ENCODE measurements at regions not wholly inside any gene's neighbourhood (a gene's known extent, or its start where the extent isn't known, plus 50 kb on each side); places are given as distances from the start of the nearest gene placed in this dataset.

DNA sequence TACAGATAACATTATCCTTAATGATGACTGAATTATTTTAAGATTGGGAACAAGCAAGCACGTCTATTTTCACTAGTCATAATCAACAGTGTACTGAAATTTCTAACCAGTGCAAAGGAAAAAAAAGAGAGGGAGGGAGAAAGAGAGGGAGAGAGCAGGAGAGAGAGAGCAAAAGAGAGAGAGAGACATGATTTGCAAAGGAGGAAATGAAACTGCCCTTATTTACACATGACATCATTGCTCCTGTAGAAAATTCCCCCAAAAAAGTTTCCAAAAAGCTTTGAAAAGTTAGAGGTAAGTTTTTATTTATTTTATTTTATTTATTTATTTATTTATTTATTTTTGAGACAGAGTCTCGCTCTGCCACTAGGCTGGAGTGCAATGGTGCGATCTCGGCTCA, 355.3 kb upstream of the CELF4 start:
- Mint-ChIP-seq H3K9me3 (peaks cover 6% of the 10 kb centered on the region), H3K36me3 (no peaks in the 10 kb centered on the region), H3K4me1 (no peaks in the 10 kb centered on the region), H3K27ac (no peak overlapping the region), H3K4me3 (no peak overlapping the region)
- ATAC-seq, result no peak
- no peak for DNase-seq (ENCODE audit: low spot score in 2 of 2)

- ATAC-seq (no peak), DNase-seq (ENCODE audit: low spot score in 2 of 2) (no peak)
- Mint-ChIP-seq H3K4me3 (no peak overlapping the region), H3K4me1 (no peaks in the 10 kb centered on the region), H3K27ac (no peak overlapping the region), H3K9me3 (peaks cover 10% of the 10 kb centered on the region), H3K36me3 (no peaks in the 10 kb centered on the region)
Measured at GRCh38 chr18:37913051-37913450, 347.5 kb upstream of the CELF4 start.

GRCh38 chr18:37902344-37902743, 336.7 kb upstream of the CELF4 start:
- DNase-seq (ENCODE audit: low spot score in 2 of 2), result no peak
- Mint-ChIP-seq H3K4me3 (no peak overlapping the region), H3K9me3 (peaks cover 16% of the 10 kb centered on the region), H3K4me1 (no peaks in the 10 kb centered on the region), H3K27ac (no peak overlapping the region), H3K36me3 (no peaks in the 10 kb centered on the region)
- no peak for ATAC-seq

DNA sequence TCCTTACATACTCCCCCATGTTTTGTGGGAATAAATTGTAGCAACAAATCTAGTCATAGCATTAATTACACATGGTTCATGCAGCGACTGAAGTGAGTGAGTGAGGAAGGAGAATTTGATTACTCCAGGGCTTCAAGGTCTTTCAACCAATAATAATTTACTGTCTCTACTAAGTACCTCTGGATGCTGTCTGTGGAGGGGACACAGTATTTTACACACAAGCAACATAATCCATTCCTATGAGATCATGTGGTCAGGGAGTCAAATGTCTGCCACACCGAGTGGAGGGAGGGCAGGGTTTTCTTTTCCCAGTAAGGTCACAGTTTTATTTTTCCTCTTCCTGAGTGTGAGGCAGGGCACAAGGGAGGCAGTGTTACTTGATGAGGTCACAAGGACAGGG, 334.7 kb upstream of the CELF4 start:
- Mint-ChIP-seq H3K27ac (no peak overlapping the region), H3K4me1 (no peaks in the 10 kb centered on the region)

DNA sequence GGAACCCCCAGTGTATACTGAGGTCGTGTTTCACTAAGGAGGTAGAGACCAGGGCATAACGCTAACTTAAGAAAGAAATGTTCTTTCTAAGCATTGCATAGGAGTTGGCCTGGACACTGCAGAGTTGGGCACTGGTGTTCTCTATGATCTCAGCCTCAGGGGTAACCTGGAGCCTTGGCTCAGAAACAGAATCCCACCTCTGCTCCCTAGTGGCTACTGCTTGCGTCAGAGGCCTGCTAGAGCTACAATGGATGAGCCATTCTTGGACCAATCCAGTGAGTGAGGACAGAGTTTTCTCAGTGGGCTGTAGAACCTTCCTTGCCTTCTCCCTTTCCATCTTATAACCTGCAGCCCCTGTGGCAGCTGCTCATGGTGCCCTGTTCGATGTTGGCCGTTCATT, 324.4 kb upstream of the CELF4 start:
- Mint-ChIP-seq H3K36me3 (no peaks in the 10 kb centered on the region), H3K4me3 (no peak overlapping the region), H3K9me3 (peaks cover 19% of the 10 kb centered on the region), H3K27ac (no peak overlapping the region), H3K4me1 (no peaks in the 10 kb centered on the region)
- no peak for DNase-seq (ENCODE audit: low spot score in 2 of 2)
- no peak for ATAC-seq

More for the DNA sequence above, 334.7 kb upstream of the CELF4 start:
- ATAC-seq (no peak), DNase-seq (ENCODE audit: low spot score in 2 of 2) (no peak)
- Mint-ChIP-seq H3K4me3 (no peak overlapping the region), H3K36me3 (no peaks in the 10 kb centered on the region), H3K9me3 (peaks cover 13% of the 10 kb centered on the region)

- no peak for ATAC-seq
- peaks cover 8% of the 10 kb centered on the region for H3K9me3 Mint-ChIP-seq
- no peaks in the 10 kb centered on the region for H3K36me3 Mint-ChIP-seq
- no peak for DNase-seq (ENCODE audit: low spot score in 2 of 2)
- H3K4me3 Mint-ChIP-seq, result no peak overlapping the region
- no peaks in the 10 kb centered on the region for H3K4me1 Mint-ChIP-seq
- no peak overlapping the region for H3K27ac Mint-ChIP-seq
Measured at GRCh38 chr18:37874721-37875120, 309.1 kb upstream of the CELF4 start.

DNA sequence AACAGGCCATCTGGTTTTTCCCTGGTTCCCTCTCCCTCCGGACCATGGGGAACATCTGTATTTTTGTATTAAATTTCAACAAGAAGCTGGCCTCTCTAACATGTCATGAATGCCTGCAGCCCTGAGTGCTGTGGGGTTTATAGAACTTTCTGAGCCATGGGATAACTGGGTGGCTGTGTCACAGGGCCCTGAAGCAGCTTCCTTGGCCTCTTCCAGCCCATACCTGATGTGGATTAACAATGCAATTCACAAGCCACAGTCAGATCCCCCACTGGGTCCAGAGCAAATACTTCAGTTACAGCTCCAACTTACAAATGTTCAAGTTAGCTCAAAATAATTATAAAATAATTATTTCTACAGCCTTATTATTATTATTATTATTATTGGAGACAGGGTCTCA, 307.8 kb upstream of the CELF4 start:
- H3K4me1 Mint-ChIP-seq, result no peaks in the 10 kb centered on the region
- no peaks in the 10 kb centered on the region for H3K36me3 Mint-ChIP-seq
- ATAC-seq, result no peak
- H3K27ac Mint-ChIP-seq, result no peak overlapping the region
- no peak for DNase-seq (ENCODE audit: low spot score in 2 of 2)
- peaks cover 8% of the 10 kb centered on the region for H3K9me3 Mint-ChIP-seq
- H3K4me3 Mint-ChIP-seq, result no peak overlapping the region

DNA sequence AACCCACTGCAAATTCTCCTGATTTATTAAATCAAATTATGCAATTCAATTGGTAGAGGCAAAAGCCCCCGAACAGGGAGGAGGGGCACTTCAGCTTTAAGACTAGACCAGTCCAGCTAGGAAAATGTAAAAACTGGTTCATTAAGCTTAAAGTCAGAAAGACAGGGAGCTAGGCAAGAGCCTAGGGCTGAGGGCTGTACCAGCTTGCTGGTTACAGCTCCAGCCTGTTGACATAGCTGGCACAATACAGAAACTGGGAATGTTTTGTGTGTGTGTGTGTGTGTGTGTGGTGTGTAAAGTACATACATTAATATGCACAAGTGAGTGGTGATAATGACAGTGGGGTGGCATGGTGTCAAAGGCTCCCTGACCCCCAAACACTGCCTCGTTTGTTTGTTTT, 307.0 kb upstream of the CELF4 start:
- H3K36me3 Mint-ChIP-seq, result no peaks in the 10 kb centered on the region
- H3K27ac Mint-ChIP-seq, result no peak overlapping the region
- peaks cover 8% of the 10 kb centered on the region for H3K9me3 Mint-ChIP-seq
- no peak for ATAC-seq
- no peak overlapping the region for H3K4me3 Mint-ChIP-seq
- H3K4me1 Mint-ChIP-seq, result no peaks in the 10 kb centered on the region
- no peak for DNase-seq (ENCODE audit: low spot score in 2 of 2)

GRCh38 chr18:37871561-37871960, 306.0 kb upstream of the CELF4 start:
- Mint-ChIP-seq H3K4me1 (no peaks in the 10 kb centered on the region), H3K9me3 (peaks cover 8% of the 10 kb centered on the region), H3K4me3 (no peak overlapping the region), H3K27ac (no peak overlapping the region), H3K36me3 (no peaks in the 10 kb centered on the region)
- DNase-seq (ENCODE audit: low spot score in 2 of 2) (no peak), ATAC-seq (no peak)

- Mint-ChIP-seq H3K9me3 (peaks cover 3% of the 10 kb centered on the region), H3K4me1 (no peaks in the 10 kb centered on the region), H3K4me3 (no peak overlapping the region), H3K27ac (no peak overlapping the region), H3K36me3 (no peaks in the 10 kb centered on the region)
- ATAC-seq, result no peak
- no peak for DNase-seq (ENCODE audit: low spot score in 2 of 2)
Measured at GRCh38 chr18:37869051-37869450, 303.5 kb upstream of the CELF4 start.

- DNase-seq (ENCODE audit: low spot score in 2 of 2), result no peak
- ATAC-seq, result no peak
- Mint-ChIP-seq H3K36me3 (no peaks in the 10 kb centered on the region), H3K4me1 (no peaks in the 10 kb centered on the region), H3K9me3 (peaks cover 9% of the 10 kb centered on the region), H3K4me3 (no peak overlapping the region), H3K27ac (no peak overlapping the region)
Measured at GRCh38 chr18:37864122-37864521, 298.5 kb upstream of the CELF4 start.

- no peak for DNase-seq (ENCODE audit: low spot score in 2 of 2)
- ATAC-seq, result no peak
- H3K9me3 Mint-ChIP-seq, result peaks cover 16% of the 10 kb centered on the region
- no peaks in the 10 kb centered on the region for H3K4me1 Mint-ChIP-seq
- H3K27ac Mint-ChIP-seq, result no peak overlapping the region
- H3K36me3 Mint-ChIP-seq, result no peaks in the 10 kb centered on the region
- H3K4me3 Mint-ChIP-seq, result no peak overlapping the region
Measured at GRCh38 chr18:37861981-37862380, 296.4 kb upstream of the CELF4 start.

DNA sequence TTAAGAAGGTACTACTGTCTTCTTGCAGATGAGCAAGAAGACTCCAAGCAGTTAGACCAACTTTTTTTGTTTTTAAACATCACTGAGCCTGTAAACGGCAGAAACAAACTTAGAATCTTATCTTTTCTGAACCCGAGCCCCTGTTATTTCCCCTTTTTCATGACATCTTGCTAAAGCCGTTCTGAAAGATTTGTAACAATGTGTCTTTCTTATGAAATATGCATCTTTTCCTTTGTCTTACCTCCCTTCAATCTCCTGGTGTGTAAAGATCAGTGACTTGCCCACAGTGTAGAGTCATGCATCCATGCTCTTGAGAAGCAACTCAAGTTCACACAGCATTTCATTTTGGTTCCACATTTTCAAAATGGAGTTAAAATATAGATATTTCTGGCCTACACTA, 288.8 kb upstream of the CELF4 start:
- Mint-ChIP-seq H3K36me3 (no peaks in the 10 kb centered on the region), H3K9me3 (peaks cover 21% of the 10 kb centered on the region), H3K4me3 (no peak overlapping the region), H3K4me1 (no peaks in the 10 kb centered on the region), H3K27ac (no peak overlapping the region)
- no peak for ATAC-seq
- no peak for DNase-seq (ENCODE audit: low spot score in 2 of 2)

DNA sequence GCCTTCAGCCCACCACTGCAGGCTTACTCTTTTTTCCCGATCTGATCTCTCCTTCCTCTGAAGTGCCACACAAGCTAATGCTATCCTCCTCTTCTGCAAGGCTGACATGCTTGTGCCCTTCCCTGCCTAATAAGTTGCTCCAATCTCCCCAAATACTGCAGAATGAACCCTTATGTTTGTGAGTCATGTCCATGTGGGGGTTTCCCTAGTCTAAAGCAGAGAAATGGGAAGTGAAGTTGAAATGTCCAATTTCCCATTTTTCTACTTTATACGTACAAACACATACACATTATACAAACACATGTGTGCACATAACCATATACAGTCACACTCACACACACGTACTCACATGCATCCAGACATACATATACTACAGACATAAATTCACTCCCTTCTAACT, 288.1 kb upstream of the CELF4 start:
- H3K36me3 Mint-ChIP-seq, result no peaks in the 10 kb centered on the region
- no peak overlapping the region for H3K4me3 Mint-ChIP-seq

DNA sequence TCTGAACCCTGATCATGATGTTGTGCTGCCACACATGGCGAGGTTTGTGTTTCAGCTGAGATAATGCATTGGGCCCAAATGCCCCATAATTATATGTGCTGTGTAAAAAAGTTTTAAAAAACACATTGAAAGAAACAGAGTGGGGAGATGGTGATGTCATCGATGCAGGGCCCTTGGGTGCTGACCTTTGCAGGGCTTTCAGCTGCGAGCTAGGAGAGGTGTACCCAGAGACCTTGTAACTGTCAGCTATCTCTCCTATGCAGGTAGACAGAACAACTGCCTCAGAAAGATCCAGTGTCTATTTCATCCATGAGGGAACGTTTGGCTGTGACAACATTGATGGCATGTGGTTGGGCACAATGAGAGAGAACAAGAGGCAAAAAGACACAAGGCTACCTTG, 286.9 kb upstream of the CELF4 start:
- H3K4me1 Mint-ChIP-seq, result no peaks in the 10 kb centered on the region
- H3K4me3 Mint-ChIP-seq, result no peak overlapping the region
- DNase-seq (ENCODE audit: low spot score in 2 of 2) (no peak), ATAC-seq (no peak)
- no peak overlapping the region for H3K27ac Mint-ChIP-seq
- H3K9me3 Mint-ChIP-seq, result peaks cover 13% of the 10 kb centered on the region
- H3K36me3 Mint-ChIP-seq, result no peaks in the 10 kb centered on the region

More for the DNA sequence above, 288.1 kb upstream of the CELF4 start:
- no peaks in the 10 kb centered on the region for H3K4me1 Mint-ChIP-seq
- ATAC-seq, result no peak
- no peak for DNase-seq (ENCODE audit: low spot score in 2 of 2)
- no peak overlapping the region for H3K27ac Mint-ChIP-seq
- H3K9me3 Mint-ChIP-seq, result peaks cover 19% of the 10 kb centered on the region

DNA sequence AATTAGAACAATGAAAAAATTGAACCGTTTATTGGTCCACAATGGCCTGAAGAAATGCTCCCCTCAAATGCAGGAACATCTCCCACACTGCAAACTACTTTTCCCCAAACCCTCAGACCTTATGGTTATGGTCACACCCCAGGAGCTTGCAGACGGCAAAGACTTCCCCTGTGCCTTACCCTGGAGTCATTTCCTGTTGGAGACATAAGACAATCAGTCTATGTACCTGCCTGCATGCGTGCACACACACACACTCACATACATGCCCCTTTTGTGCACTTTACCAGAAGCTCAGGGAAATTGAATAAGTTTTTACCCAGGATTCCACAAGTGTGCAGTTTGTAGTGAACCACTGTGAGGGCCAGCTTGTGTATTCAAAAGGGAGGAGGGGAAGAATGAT, 281.9 kb upstream of the CELF4 start:
- Mint-ChIP-seq H3K36me3 (no peaks in the 10 kb centered on the region), H3K4me1 (no peaks in the 10 kb centered on the region), H3K27ac (no peak overlapping the region), H3K4me3 (no peak overlapping the region), H3K9me3 (peaks cover 4% of the 10 kb centered on the region)
- no peak for ATAC-seq
- no peak for DNase-seq (ENCODE audit: low spot score in 2 of 2)

DNA sequence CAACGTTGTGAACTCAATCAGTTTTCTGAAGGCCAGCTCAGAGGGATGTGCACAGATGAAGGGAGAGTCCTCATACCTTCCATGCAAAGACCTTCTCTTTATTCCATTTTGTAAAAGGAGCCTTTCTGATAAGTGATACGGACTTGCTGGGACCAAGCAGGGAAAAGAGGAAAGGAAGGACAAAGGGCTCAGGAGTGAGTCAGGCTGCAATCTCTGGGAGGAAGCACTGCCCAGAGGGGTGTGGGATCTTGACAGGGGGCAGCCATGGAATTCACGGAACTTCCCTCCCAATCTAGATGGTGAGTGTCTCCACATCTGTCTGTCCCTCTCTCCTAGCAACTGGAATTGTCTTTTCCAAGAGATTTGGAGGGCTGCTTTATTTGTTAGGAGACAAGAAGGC, 281.4 kb upstream of the CELF4 start:
- no peaks in the 10 kb centered on the region for H3K4me1 Mint-ChIP-seq
- H3K36me3 Mint-ChIP-seq, result no peaks in the 10 kb centered on the region
- peaks cover 4% of the 10 kb centered on the region for H3K9me3 Mint-ChIP-seq
- H3K4me3 Mint-ChIP-seq, result no peak overlapping the region
- DNase-seq (ENCODE audit: low spot score in 2 of 2) (no peak), ATAC-seq (no peak)
- H3K27ac Mint-ChIP-seq, result no peak overlapping the region

All from stimulated activated effector memory CD8-positive, alpha-beta T cell treated with anti-CD3 and anti-CD28 coated beads, Interleukin-12 subunit alpha, Interleukin-12 subunit beta, amount 100 ng/mL, for 72 hours (primary cell).